GM19025 (cell line): ENCODE measurements at regions not wholly inside any gene's neighbourhood (a gene's known extent, or its start where the extent isn't known, plus 50 kb on each side); places are given as distances from the start of the nearest gene placed in this dataset.

Source experiments
- ATAC-seq: cut with Tn5 transposase; IDR thresholded peaks from one replicate; pipeline ENCODE4 v1.9.1; 2021; ENCODE audit warnings: mild to moderate bottlenecking, low read depth, moderate library complexity; ENCODE audit not compliant: unreplicated experiment

DNA sequence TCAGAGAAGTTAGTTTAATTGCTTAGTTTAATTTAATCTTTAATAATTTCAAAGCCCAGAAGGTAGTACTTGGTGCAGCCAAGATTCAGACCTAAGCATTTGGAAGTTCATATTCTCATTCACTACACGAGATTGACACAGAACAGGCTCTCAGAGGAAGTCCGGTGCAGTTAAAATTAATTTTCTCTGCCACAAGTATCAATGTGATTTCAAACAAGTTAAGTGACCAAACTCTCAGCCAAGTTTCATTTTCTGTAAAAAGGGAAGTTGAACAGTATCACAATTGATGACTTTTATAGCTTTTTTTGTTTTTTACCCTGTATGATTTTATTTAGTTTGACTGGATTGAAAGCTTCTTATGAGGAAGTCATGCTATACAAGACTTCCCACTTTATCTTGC is 1494.9 kb upstream of the LRRTM3 start:
- no peak for ATAC-seq

DNA sequence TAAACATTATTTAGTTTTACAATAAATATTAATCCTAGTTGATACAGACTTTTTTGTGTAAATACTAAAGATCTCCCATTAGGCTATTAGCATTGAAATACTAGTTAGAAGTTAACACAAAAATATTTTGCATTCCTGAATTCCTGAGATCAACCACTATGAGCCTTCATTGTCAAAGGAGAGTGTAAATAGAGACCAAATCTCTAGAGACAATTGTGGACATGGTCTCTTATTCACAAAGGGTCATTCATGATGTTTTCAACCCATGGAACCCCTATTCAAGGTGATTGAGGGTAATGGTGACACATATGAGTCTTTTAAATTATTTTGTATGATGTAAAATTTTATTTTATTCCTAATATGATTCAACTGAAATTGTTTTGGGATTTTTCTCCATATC is 1454.8 kb upstream of the LRRTM3 start:
- no peak for ATAC-seq

DNA sequence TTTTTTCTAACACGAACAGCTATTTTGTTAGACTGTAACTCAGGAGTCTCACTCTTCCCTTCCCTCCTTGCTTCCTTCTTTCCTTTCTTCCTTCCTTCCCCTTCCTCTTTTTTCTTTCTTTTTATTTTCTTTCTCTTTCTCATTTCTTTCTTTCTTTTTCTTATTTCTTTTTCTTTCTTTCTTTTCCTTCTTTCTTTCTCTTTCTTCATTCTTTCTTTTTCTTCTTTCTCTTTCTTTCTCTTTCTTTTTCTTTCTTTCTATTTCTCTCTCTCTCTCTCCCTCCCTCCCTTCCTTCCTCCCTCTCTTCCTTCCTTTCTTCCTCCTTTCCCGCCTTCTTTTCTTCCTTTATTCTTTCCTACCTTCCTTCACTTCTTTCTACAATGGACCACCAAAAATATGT is 1443.0 kb upstream of the LRRTM3 start:
- ATAC-seq: no peak

DNA sequence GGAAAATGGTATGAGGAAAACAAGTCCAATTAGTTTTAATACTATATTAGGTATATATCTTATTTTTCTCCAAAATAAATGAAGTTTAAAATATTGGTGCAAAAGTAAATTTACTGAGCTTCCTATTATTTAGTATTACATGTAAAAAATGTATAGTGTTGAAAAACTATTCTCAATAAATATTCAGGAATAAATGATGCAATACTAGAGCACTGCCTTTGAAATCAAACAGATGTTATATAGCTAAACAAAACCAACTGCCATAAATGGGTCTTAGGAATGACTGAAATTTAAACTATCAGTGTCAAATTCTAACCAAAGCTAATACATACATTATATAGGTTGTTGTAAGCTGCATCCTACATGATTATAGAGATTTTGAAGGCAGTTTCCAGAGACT is 1434.0 kb upstream of the LRRTM3 start:
- no peak for ATAC-seq

DNA sequence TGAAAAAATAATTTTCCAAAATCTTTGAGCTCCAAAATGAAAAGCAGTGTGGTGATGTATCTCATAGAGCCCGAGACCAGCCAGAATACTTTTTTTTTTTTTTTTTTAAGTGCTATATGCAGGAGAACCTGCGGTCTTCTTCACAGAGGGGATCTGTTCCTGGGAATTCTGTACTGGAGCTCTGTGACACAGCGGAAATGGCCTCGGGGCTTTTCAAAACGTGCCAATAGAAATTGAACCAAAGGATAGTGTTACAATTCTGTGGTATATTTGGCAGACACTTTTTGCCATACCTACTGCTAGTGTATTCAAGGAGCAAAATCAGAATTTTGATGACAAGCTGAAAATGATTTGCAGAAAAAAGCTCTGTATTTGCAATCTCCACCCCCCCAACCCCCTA is 1429.3 kb upstream of the LRRTM3 start:
- ATAC-seq: no peak

DNA sequence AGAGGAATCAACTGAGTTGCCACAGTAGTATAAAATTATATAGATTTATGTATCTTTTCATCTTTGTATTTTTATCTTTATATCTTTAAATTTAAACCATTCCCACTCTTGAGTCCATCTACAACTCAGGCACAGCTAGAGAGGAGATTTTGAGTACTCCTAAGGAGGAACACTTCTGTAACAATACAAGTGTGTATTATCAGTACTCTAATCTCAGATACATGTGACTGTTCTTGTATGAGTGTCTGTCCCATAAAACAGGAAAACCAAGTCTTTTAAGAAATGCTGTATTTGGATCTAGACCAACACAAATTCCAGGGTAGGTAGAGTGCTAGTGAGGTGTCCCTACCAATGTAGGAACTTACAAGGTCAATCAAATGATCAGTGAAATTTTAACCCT is 1428.0 kb upstream of the LRRTM3 start:
- ATAC-seq: no peak

DNA sequence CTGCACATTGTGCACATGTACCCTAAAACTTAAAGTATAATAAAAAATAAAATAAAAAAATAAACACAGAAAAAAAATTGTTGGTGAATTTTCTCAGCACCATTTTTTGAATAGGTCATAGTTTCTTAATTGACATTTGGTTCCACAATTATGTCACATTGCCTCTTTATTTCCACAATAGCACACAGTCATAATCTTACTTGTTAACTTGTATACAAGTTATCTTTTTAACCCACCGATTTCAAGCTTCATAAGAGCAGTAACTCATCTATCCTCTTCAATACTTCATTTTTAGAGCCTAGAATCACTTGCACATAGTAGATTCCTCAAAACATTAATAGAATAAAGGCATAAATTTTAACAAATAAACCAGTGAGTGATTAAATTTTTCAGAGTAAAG is 1425.1 kb upstream of the LRRTM3 start:
- ATAC-seq: no peak

DNA sequence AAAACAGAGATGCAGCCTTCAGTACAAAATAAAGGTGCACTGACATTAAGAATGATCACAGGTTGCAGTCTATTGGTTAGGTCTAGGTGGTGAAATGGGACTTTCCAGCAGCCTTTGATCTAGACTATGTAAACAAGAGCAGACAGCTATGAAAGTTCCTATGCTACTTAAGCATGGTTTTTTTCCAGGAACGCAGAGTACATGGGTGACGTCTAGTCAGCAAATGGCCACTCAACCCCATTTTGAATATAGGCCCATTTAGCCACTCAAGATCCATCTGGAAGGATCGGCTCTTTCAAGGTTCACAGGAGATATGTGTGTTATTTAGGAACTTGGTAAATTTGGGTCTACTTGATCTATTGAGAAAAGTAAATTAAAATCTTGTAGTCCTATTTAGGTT is 1424.6 kb upstream of the LRRTM3 start:
- peak; percentile 78 for ATAC-seq

DNA sequence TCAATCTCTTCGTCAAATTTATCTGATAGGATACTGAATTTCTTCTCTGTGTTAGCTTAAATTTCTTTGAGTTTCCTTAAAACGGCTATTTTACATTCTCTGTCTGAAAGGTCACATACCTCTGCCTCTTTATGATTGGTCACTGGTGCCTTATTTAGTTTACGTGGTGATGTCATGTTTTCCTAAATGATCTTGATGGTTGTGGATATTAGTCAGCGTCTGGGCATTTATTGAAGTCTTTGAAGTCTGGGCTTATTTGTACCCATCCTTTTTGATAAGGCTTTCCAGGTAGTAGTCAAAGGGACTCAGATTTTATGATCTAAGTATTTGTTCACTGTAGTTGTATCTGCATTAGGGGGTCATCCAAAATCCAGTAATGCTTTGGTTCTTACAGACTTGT is 1407.5 kb upstream of the LRRTM3 start:
- ATAC-seq: no peak

DNA sequence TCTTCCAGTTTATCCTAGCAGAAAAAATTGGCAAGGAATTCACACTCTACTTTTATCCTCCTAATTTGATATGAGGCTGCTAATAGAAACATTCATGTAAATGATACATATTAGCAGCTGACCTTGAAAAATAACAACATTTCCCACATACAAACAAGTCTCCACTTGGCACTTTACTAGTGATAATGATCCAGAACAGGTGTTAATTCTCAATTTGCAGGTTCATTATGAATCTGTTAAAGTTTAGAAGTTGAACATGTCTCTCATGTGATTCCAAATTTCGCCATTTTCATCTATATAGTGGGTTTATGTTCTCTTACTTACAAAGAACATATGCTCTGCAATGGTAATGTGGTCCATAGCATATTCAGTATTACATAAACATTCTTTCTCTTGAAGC is 1396.8 kb upstream of the LRRTM3 start:
- no peak for ATAC-seq

DNA sequence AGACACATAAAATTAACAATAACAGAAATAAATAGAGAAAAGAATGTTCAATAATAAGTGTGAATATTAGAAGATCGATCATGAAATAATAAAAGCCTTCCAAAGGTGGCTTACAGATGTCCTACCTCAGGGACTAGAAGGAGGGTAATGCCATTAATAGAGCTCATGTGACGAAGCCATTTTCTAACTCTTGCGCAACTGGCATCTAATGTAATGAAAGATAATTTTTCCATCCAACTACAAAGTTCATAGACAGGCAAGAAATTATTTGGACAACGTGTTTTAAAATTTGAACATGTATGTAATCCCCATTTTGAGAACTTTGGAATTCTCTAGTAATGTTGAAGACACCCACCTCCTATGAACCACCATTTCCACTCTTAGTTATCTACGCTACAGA is 1394.3 kb upstream of the LRRTM3 start:
- no peak for ATAC-seq

DNA sequence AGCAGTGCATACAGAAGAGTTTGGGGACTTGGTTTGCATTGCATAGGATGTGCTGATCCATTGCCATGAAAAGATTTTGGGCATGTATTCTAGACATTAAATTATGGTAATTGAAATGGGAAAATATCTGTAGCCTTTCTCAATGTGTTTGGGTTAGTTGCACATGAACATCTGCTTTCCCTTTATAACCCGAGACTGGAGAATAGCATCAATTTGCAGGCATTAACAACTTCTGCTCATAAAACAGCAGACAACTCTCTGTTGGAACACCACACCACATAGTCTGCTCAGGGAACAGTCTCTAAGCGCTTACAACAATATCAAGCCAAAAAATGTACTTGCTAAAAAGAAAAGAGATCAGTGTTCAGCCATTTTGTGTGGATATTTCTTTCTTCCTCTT is 1391.1 kb upstream of the LRRTM3 start:
- no peak for ATAC-seq

DNA sequence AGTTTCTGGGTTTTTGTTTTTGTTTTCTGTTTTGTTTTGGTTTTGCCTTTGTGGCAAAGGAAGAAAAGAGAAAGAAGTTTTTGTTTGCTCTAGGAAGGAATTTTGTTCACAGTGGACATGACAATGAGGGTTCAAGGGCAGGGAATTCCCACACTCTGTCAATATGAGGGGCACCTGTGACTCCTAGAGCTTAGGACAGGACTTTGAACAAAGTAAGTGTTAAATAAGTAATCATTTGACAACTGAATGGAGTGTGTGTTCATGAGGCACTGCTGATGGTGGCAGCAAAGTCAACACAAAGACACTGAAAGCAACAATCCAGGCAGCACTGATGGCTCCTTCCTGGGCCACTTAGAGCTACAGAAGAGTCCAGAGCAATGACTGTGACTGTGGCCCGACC is 1381.1 kb upstream of the LRRTM3 start:
- ATAC-seq: no peak

DNA sequence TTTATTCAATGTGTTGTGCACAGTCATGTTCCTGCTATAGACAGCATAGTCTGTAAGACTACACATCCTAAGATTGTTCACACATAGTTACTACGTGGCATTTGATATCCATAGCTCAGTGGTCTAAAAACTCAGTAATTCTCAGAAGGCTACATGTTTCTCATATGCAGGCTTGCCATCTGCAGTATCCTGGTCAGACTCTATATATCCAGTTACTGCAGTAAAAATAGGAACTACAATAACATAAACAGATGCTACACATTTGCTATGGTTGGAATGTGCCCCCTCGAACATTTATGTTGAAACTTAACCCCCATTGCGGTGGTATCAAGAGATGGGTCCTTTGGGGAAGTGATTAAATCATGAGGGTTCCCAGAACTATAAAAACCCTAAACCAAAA is 1377.8 kb upstream of the LRRTM3 start:
- ATAC-seq: no peak

DNA sequence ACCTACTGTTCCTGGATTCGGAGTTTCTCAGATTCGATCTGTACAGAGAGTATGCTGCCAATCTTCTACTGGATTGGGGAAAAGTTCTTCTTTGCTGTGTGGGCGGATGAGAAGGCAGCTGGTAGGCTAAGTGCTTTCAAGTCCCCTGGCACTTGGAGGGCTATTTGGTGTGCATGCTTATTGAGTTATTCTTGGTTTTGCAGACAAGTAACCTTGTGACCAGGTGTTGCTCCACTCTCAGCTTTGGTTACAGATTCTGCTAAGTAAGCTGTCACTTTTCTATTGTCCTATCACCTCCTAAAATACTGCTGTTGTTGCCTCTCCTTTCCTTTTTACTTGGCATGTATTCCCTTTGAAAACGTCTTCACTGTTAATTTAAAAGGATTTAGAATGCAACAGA is 1375.1 kb upstream of the LRRTM3 start:
- ATAC-seq: no peak

DNA sequence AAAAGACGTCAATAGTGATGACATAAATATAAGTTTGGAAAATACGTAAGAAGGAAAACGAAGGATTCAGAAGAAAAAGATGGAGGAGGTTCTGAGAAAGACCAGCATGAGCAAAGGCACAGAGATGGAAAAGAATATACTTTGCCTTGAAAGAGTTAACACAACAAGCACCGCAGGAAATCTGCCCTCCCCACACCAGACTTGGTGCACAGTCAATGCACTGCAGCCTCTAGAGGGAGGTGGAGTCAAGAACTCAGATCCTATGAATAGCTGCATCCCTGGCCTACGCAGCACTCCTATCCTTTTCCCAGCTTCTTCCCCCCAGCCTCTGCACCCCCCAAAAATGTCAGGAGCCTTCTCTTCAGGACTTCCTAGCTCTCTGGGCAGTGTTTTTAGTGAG is 1370.6 kb upstream of the LRRTM3 start:
- ATAC-seq: no peak

DNA sequence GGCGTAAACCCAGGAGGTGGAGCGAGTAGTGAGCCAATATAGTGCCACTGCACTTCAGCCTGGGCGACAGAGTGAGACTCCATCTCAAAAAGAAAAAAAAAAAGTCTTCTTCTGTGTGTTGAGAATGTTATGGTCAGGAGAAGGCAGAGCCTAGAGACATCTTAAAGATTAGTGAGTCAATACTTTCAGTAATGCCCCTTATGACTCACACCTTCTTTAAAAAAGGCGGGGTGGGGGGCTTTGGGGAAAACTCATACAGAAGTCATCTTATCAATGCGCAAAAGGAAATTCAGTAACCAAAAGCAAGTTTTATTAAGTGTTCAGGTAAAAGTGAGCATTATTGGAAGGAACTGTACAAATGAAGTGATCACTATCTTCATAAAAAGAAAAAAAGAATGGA is 1369.8 kb upstream of the LRRTM3 start:
- no peak for ATAC-seq

DNA sequence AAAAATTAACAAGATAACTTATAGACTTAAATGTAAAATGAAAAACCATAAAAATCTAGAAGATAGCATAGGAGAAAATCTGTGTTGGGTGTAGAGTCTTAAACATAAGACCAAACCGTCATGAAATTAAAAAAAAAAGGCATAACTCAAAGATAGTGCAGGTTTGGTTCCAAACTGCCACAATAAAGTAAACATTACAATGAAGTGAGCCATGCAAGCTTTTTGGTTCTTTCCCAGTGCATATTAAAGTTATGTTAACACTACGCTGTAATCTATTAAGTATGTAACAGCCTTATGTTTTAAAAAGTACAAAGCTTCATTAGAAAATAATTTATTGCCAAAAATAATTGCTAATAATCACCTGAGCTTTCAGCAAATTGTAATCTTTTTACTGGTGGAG is 1366.5 kb upstream of the LRRTM3 start:
- no peak for ATAC-seq

DNA sequence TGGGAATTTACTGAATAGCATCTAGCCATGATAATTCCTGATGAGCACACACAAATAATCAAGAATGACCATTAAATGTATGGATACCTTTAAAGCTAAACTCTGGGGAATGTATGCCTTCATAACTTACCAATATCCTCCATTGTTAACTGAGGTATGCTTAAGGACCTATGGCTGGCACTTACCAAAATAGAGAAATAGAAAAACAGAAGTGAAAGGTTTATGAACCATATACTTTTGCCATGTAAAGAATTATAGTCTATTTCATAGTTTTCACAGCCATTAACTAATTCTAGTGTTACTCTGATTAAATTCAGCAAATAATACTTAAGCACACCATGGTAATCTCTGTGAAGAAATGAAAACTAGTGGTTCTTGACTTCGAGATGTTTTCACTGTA is 1360.6 kb upstream of the LRRTM3 start:
- ATAC-seq: no peak

DNA sequence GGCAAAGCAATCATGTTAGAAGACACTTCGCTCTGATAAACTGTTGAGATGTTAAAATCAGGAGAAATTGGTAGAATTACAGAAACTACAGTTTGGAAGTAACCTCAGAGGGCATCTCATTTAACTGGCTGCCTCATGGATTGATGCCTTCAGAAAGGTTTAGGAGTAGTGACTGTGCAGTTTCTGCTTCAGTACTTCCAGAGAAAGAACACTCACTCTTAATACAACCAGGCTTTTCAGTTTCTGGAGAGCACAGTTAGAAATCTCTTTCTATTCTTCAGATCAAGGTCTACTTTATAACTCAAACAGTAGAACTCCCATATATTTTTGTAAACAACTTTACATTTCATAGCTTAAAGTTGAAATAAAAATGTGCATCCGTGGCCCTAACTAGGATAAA is 1358.9 kb upstream of the LRRTM3 start:
- no peak for ATAC-seq

DNA sequence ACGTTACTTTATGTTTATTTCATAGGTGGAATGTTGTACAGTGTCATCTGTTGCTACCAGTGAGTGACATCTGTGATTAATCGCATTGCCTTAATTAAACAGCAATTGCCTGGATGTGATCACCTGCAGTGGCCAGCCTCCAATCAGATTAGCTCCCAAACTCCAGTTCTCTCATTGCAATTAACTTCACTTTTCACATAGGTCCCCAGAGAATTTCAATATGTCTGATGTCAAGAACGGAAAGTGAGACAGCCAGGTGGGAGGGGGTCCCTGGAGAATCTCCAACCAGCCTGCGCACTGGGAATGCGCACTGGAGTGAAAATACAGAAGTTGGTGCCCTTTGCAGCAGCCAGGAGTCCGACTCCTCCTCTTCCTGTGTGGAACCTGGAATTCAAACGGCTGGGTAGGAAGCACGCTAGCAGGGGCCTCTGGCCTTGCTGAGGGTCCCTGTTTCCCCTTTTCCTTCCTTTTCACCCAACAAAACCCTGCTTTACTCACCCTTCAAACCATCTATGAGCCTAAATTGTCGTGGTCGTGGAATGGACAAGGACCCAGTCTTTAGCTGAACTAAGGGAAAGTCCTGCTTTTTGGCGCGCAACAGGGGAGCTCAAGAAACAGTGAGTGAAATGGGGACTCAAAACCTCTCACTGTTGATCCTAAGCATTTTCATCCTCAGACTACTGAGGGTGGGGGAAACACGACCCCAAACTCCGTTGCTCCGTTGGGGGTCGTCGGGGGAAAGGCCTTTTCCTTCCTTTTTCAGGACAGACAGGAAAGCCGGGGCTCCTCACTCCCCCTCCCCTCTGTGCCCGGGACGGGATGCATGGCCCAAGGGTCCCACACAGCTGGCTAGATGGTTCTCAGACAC is 1355.5 kb upstream of the LRRTM3 start:
- no peak for ATAC-seq

DNA sequence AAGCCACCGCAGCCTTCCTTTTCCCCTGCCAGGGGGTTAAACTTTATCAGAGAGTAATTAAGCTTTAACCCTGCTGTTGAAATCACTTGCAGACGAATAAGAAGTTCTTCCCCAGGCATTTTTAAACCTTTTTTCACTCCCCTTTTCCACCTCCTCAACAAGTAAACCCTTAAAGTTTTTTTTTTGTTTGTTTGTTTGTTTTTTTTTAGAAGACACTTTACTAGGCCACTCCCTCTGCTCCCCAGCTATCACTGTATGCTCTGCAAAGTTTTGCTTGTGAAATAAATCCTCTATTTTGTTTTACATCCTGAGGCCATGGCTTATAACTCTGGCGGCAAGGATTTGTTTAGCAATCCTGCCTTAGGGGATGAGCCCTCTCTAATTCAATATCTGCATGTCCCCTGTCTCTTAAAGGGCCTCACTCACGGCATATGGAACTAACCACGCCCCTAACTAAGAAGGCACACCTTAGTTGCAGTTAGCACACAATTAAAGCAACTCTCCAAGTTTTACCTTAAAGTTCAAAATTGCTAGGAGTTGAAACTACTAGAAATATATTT is 1354.7 kb upstream of the LRRTM3 start:
- no peak for ATAC-seq
